ENCODE measurements at regions not wholly inside any gene's neighbourhood (a gene's known extent, or its start where the extent isn't known, plus 50 kb on each side); places are given as distances from the start of the nearest gene placed in this dataset.

DNA sequence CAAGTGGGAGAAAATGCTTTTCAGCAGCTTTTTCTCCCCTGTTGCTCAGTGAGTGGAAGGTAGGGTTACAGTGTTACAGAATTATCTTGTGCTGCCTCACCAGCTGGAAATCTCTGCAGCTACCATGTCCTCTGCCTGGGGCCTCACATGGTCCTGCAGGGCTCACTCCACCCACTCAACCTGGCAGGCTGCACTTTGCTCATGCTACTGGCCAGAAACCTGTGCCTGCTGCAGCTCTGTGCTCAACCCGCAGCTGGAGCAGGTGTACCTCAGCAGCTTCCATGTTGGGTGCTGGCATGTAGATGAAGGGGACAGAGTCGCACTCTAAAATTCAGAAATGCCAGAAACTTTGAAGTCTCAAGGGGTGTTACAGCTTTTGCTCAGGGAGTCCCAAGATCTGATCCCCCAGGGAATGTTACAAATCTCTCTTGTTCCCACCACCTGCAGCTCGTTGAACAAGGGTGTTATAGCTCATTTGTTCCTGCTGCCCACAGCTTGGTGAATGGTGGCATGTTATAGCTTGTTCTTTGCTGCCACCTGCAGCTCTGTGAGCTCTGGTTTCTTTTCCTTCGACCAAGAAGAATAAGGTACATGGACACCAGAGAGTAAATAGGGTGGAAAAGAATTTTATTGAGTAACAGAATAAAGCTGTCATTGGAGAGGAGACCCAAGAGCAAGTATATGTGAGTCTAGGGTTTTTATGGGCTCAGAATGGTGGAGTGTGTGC lies 845.8 kb downstream of the TECRL start:
- TF ChIP-seq, protein P1, sequence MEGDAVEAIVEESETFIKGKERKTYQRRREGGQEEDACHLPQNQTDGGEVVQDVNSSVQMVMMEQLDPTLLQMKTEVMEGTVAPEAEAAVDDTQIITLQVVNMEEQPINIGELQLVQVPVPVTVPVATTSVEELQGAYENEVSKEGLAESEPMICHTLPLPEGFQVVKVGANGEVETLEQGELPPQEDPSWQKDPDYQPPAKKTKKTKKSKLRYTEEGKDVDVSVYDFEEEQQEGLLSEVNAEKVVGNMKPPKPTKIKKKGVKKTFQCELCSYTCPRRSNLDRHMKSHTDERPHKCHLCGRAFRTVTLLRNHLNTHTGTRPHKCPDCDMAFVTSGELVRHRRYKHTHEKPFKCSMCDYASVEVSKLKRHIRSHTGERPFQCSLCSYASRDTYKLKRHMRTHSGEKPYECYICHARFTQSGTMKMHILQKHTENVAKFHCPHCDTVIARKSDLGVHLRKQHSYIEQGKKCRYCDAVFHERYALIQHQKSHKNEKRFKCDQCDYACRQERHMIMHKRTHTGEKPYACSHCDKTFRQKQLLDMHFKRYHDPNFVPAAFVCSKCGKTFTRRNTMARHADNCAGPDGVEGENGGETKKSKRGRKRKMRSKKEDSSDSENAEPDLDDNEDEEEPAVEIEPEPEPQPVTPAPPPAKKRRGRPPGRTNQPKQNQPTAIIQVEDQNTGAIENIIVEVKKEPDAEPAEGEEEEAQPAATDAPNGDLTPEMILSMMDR (IDR thresholded peaks at IDR 0.05 in 8 of 11, conservative IDR thresholded peaks at IDR 0.05 in 3 of 11) = no peak
- no peak for TF ChIP-seq POLR2AphosphoS5 (IDR thresholded peaks at IDR 0.05)
- no peak for TF ChIP-seq POLR2A (IDR thresholded peaks at IDR 0.05)
